ENCODE measurements at regions not wholly inside any gene's neighbourhood (a gene's known extent, or its start where the extent isn't known, plus 50 kb on each side); places are given as distances from the start of the nearest gene placed in this dataset.
A peak's percentile ranks its signal among the peaks of the same experiment; 100 is the strongest.

- H3K27me3 ChIP-seq (ENCODE audit: control insufficient read depth in 3 of 3, insufficient read depth in 3 of 3, low read length in 3 of 3) = no peaks in the 10 kb centered on the region
- H3K9ac ChIP-seq (ENCODE audit: low read depth in 1 of 3, low read length in 3 of 3) = no peak overlapping the region
- no peak overlapping the region for H3K4me3 ChIP-seq (ENCODE audit: low read length in 3 of 3)
- H3K27ac ChIP-seq (ENCODE audit: low read depth, low read length) = no peak overlapping the region
- H3K36me3 ChIP-seq (ENCODE audit: control insufficient read depth in 3 of 3, insufficient read depth in 3 of 3, low read length in 3 of 3) = no peaks in the 10 kb centered on the region
- H3K4me1 ChIP-seq (ENCODE audit: control insufficient read depth in 3 of 3, insufficient read depth in 3 of 3, low read length in 3 of 3) = no peaks in the 10 kb centered on the region
- H3K9me3 ChIP-seq (ENCODE audit: control insufficient read depth in 3 of 3, low read length in 3 of 3) = peaks cover 0 to 6% (median 3%) of the 10 kb centered on the region in 3 donors
Measured at GRCh38 chr7:63008366-63008765, 990.3 kb upstream of the ZNF722 start.

- Histone ChIP-seq H3K4me1 (ENCODE audit: control insufficient read depth in 3 of 3, insufficient read depth in 3 of 3, low read length in 3 of 3) (no peaks in the 10 kb centered on the region), H3K4me3 (ENCODE audit: low read length in 3 of 3) (no peak overlapping the region), H3K9ac (ENCODE audit: low read depth in 1 of 3, low read length in 3 of 3) (no peak overlapping the region), H3K27ac (ENCODE audit: low read depth, low read length) (no peak overlapping the region), H3K36me3 (ENCODE audit: control insufficient read depth in 3 of 3, insufficient read depth in 3 of 3, low read length in 3 of 3) (no peaks in the 10 kb centered on the region), H3K9me3 (ENCODE audit: control insufficient read depth in 3 of 3, low read length in 3 of 3) (peaks cover 3 to 10% (median 3%) of the 10 kb centered on the region in 3 donors), H3K27me3 (ENCODE audit: control insufficient read depth in 3 of 3, insufficient read depth in 3 of 3, low read length in 3 of 3) (no peaks in the 10 kb centered on the region)
Measured at GRCh38 chr7:63009771-63010170, 988.9 kb upstream of the ZNF722 start.

- no peak overlapping the region for H3K27ac ChIP-seq (ENCODE audit: low read depth, low read length)
- H3K27me3 ChIP-seq (ENCODE audit: control insufficient read depth in 3 of 3, insufficient read depth in 3 of 3, low read length in 3 of 3) = no peaks in the 10 kb centered on the region
- no peak overlapping the region for H3K4me3 ChIP-seq (ENCODE audit: low read length in 3 of 3)
- no peak overlapping the region for H3K9ac ChIP-seq (ENCODE audit: low read depth in 1 of 3, low read length in 3 of 3)
- no peaks in the 10 kb centered on the region for H3K36me3 ChIP-seq (ENCODE audit: control insufficient read depth in 3 of 3, insufficient read depth in 3 of 3, low read length in 3 of 3)
- no peaks in the 10 kb centered on the region for H3K4me1 ChIP-seq (ENCODE audit: control insufficient read depth in 3 of 3, insufficient read depth in 3 of 3, low read length in 3 of 3)
- H3K9me3 ChIP-seq (ENCODE audit: control insufficient read depth in 3 of 3, low read length in 3 of 3) = peaks cover 3 to 12% (median 8%) of the 10 kb centered on the region in 3 donors
Measured at GRCh38 chr7:63012633-63013183, 985.9 kb upstream of the ZNF722 start.

- Histone ChIP-seq H3K36me3 (ENCODE audit: control insufficient read depth in 3 of 3, insufficient read depth in 3 of 3, low read length in 3 of 3) (no peaks in the 10 kb centered on the region), H3K9ac (ENCODE audit: low read depth in 1 of 3, low read length in 3 of 3) (no peak overlapping the region), H3K27ac (ENCODE audit: low read depth, low read length) (no peak overlapping the region), H3K4me3 (ENCODE audit: low read length in 3 of 3) (no peak overlapping the region), H3K27me3 (ENCODE audit: control insufficient read depth in 3 of 3, insufficient read depth in 3 of 3, low read length in 3 of 3) (no peaks in the 10 kb centered on the region), H3K9me3 (ENCODE audit: control insufficient read depth in 3 of 3, low read length in 3 of 3) (peaks cover 3 to 13% (median 12%) of the 10 kb centered on the region in 3 donors), H3K4me1 (ENCODE audit: control insufficient read depth in 3 of 3, insufficient read depth in 3 of 3, low read length in 3 of 3) (no peaks in the 10 kb centered on the region)
Measured at GRCh38 chr7:63014792-63015191, 983.9 kb upstream of the ZNF722 start.

- Histone ChIP-seq H3K36me3 (ENCODE audit: control insufficient read depth in 3 of 3, insufficient read depth in 3 of 3, low read length in 3 of 3) (no peaks in the 10 kb centered on the region), H3K27ac (ENCODE audit: low read depth, low read length) (no peak overlapping the region), H3K4me1 (ENCODE audit: control insufficient read depth in 3 of 3, insufficient read depth in 3 of 3, low read length in 3 of 3) (no peaks in the 10 kb centered on the region), H3K9ac (ENCODE audit: low read depth in 1 of 3, low read length in 3 of 3) (no peak overlapping the region), H3K4me3 (ENCODE audit: low read length in 3 of 3) (no peak overlapping the region), H3K27me3 (ENCODE audit: control insufficient read depth in 3 of 3, insufficient read depth in 3 of 3, low read length in 3 of 3) (no peaks in the 10 kb centered on the region), H3K9me3 (ENCODE audit: control insufficient read depth in 3 of 3, low read length in 3 of 3) (peaks cover 0 to 7% (median 3%) of the 10 kb centered on the region in 3 donors)
Measured at GRCh38 chr7:63023182-63023787, 975.4 kb upstream of the ZNF722 start.

GRCh38 chr7:63024446-63024845 is 974.2 kb upstream of the ZNF722 start:
- no peak overlapping the region for H3K4me3 ChIP-seq (ENCODE audit: low read length in 3 of 3)
- no peaks in the 10 kb centered on the region for H3K4me1 ChIP-seq (ENCODE audit: control insufficient read depth in 3 of 3, insufficient read depth in 3 of 3, low read length in 3 of 3)
- H3K27ac ChIP-seq (ENCODE audit: low read depth, low read length) = no peak overlapping the region
- H3K9me3 ChIP-seq (ENCODE audit: control insufficient read depth in 3 of 3, low read length in 3 of 3) = peaks cover 0 to 4% (median 3%) of the 10 kb centered on the region in 3 donors
- no peak overlapping the region for H3K9ac ChIP-seq (ENCODE audit: low read depth in 1 of 3, low read length in 3 of 3)
- H3K27me3 ChIP-seq (ENCODE audit: control insufficient read depth in 3 of 3, insufficient read depth in 3 of 3, low read length in 3 of 3) = no peaks in the 10 kb centered on the region
- H3K36me3 ChIP-seq (ENCODE audit: control insufficient read depth in 3 of 3, insufficient read depth in 3 of 3, low read length in 3 of 3) = no peaks in the 10 kb centered on the region

- Histone ChIP-seq H3K36me3 (ENCODE audit: control insufficient read depth in 3 of 3, insufficient read depth in 3 of 3, low read length in 3 of 3) (no peaks in the 10 kb centered on the region), H3K27ac (ENCODE audit: low read depth, low read length) (no peak overlapping the region), H3K4me1 (ENCODE audit: control insufficient read depth in 3 of 3, insufficient read depth in 3 of 3, low read length in 3 of 3) (no peaks in the 10 kb centered on the region), H3K4me3 (ENCODE audit: low read length in 3 of 3) (no peak overlapping the region), H3K9ac (ENCODE audit: low read depth in 1 of 3, low read length in 3 of 3) (no peak overlapping the region), H3K9me3 (ENCODE audit: control insufficient read depth in 3 of 3, low read length in 3 of 3) (peaks cover 0 to 4% (median 3%) of the 10 kb centered on the region in 3 donors), H3K27me3 (ENCODE audit: control insufficient read depth in 3 of 3, insufficient read depth in 3 of 3, low read length in 3 of 3) (no peaks in the 10 kb centered on the region)
Measured at GRCh38 chr7:63025815-63026214, 972.8 kb upstream of the ZNF722 start.

- H3K4me3 ChIP-seq (ENCODE audit: low read length in 3 of 3) = no peak overlapping the region
- no peak overlapping the region for H3K9ac ChIP-seq (ENCODE audit: low read depth in 1 of 3, low read length in 3 of 3)
- no peak overlapping the region for H3K27ac ChIP-seq (ENCODE audit: low read depth, low read length)
- H3K36me3 ChIP-seq (ENCODE audit: control insufficient read depth in 3 of 3, insufficient read depth in 3 of 3, low read length in 3 of 3) = no peaks in the 10 kb centered on the region
- no peaks in the 10 kb centered on the region for H3K27me3 ChIP-seq (ENCODE audit: control insufficient read depth in 3 of 3, insufficient read depth in 3 of 3, low read length in 3 of 3)
- no peaks in the 10 kb centered on the region for H3K4me1 ChIP-seq (ENCODE audit: control insufficient read depth in 3 of 3, insufficient read depth in 3 of 3, low read length in 3 of 3)
- H3K9me3 ChIP-seq (ENCODE audit: control insufficient read depth in 3 of 3, low read length in 3 of 3) = peaks cover 0 to 4% (median 3%) of the 10 kb centered on the region in 3 donors
Measured at GRCh38 chr7:63027075-63027474, 971.6 kb upstream of the ZNF722 start.

- H3K4me1 ChIP-seq (ENCODE audit: control insufficient read depth in 3 of 3, insufficient read depth in 3 of 3, low read length in 3 of 3) = no peaks in the 10 kb centered on the region
- peak overlapping the region in 1 of 3 donors; percentile 31 for H3K4me3 ChIP-seq (ENCODE audit: low read length in 3 of 3)
- no peaks in the 10 kb centered on the region for H3K36me3 ChIP-seq (ENCODE audit: control insufficient read depth in 3 of 3, insufficient read depth in 3 of 3, low read length in 3 of 3)
- no peaks in the 10 kb centered on the region for H3K9me3 ChIP-seq (ENCODE audit: control insufficient read depth in 3 of 3, low read length in 3 of 3)
- H3K9ac ChIP-seq (ENCODE audit: low read depth in 1 of 3, low read length in 3 of 3) = no peak overlapping the region
- no peaks in the 10 kb centered on the region for H3K27me3 ChIP-seq (ENCODE audit: control insufficient read depth in 3 of 3, insufficient read depth in 3 of 3, low read length in 3 of 3)
- H3K27ac ChIP-seq (ENCODE audit: low read depth, low read length) = no peak overlapping the region
Measured at GRCh38 chr7:63028376-63029206, 970.1 kb upstream of the ZNF722 start.

GRCh38 chr7:63029207-63029522 is 969.5 kb upstream of the ZNF722 start:
- no peaks in the 10 kb centered on the region for H3K27me3 ChIP-seq (ENCODE audit: control insufficient read depth in 3 of 3, insufficient read depth in 3 of 3, low read length in 3 of 3)
- H3K36me3 ChIP-seq (ENCODE audit: control insufficient read depth in 3 of 3, insufficient read depth in 3 of 3, low read length in 3 of 3) = no peaks in the 10 kb centered on the region
- H3K9ac ChIP-seq (ENCODE audit: low read depth in 1 of 3, low read length in 3 of 3) = no peak overlapping the region
- no peak overlapping the region for H3K4me3 ChIP-seq (ENCODE audit: low read length in 3 of 3)
- H3K27ac ChIP-seq (ENCODE audit: low read depth, low read length) = no peak overlapping the region
- peaks cover 0 to 3% (median 0%) of the 10 kb centered on the region in 3 donors for H3K9me3 ChIP-seq (ENCODE audit: control insufficient read depth in 3 of 3, low read length in 3 of 3)
- H3K4me1 ChIP-seq (ENCODE audit: control insufficient read depth in 3 of 3, insufficient read depth in 3 of 3, low read length in 3 of 3) = no peaks in the 10 kb centered on the region
